Gastroesophageal sphincter (tissue), 4 donors: ENCODE measurements at regions not wholly inside any gene's neighbourhood (a gene's known extent, or its start where the extent isn't known, plus 50 kb on each side); places are given as distances from the start of the nearest gene placed in this dataset.

Experiments
- ATAC-seq: fragments of 150-250 bp; one replicate; pipeline ENCODE4 v1.9.1; 2016; ENCODE audit warnings: mild to moderate bottlenecking, moderate library complexity
- H3K27ac ChIP-seq, 4 donors: fragments of 200-600 bp; sonication (generic) in 3 of 4; 1 replicate in 3 of 4; 2 replicates in 1 of 4; pipeline ENCODE4 v1.5.1; 2016 to 2019
- H3K27me3 ChIP-seq: fragments of 200-600 bp; sonication (generic); one replicate; pipeline ENCODE4 v1.5.1; 2019
- H3K36me3 ChIP-seq, 2 donors: fragments of 200-600 bp; sonication (generic); one replicate each; pipeline ENCODE4 v1.5.1; 2019; ENCODE audit warnings: control low read depth in 1 of 2
- H3K4me1 ChIP-seq, 3 donors: fragments of 200-600 bp; sonication (generic); 1 replicate in 2 of 3; 2 replicates in 1 of 3; pipeline ENCODE4 v1.5.1; 2016 to 2019; ENCODE audit warnings: control low read depth in 2 of 3
- H3K4me3 ChIP-seq, 2 donors: fragments of 200-600 bp; sonication (generic); one replicate each; pipeline ENCODE4 v1.5.1; 2019; ENCODE audit warnings: mild to moderate bottlenecking in 1 of 2, moderate library complexity in 1 of 2
- H3K9me3 ChIP-seq, 3 donors: fragments of 200-600 bp; sonication (generic); one replicate each; pipeline ENCODE4 v1.5.1; 2017 to 2019; ENCODE audit warnings: control low read depth in 2 of 3
- EP300 ChIP-seq: sonication (generic); formaldehyde crosslinking; IDR thresholded peaks from one replicate; pipeline ENCODE4 v1.6.1; 2017; ENCODE audit warnings: antibody characterized with exemption, mild to moderate bottlenecking
- POLR2A ChIP-seq, 2 donors: fragments of 450-650 bp; IDR thresholded peaks; one replicate each; pipeline ENCODE4 v1.6.1; 2017; ENCODE audit warnings: antibody characterized with exemption in 2 of 2, mild to moderate bottlenecking in 2 of 2, moderate library complexity in 1 of 2
- POLR2AphosphoS5 ChIP-seq: sonication (generic); formaldehyde crosslinking; IDR thresholded peaks from one replicate; pipeline ENCODE4 v1.6.1; 2017; ENCODE audit warnings: antibody characterized with exemption
- WGBS, 2 donors: methylation state at CpG; one replicate each; pipeline ENCODE4 v1.1.5; 2018; ENCODE audit warnings: low coverage in 1 of 2; 5-methylcytosine and 5-hydroxymethylcytosine counted together
- TF ChIP-seq, protein P1 (sequence below), 4 experiments: fragments of 200-600 bp in 2 of 4; fragments of 450-650 bp in 2 of 4; sonication (generic) in 1 of 4; IDR thresholded peaks; one replicate each; pipeline ENCODE4 v1.5.1; 2017 to 2019; ENCODE audit warnings: antibody characterized with exemption in 4 of 4, mild to moderate bottlenecking in 2 of 4, moderate library complexity in 2 of 4

GRCh38 chr12:17763366-17763765 lies 326.6 kb downstream of the RERGL start:
- TF ChIP-seq EP300 (no peak), POLR2A (IDR thresholded peaks at IDR 0.05) (no peak), POLR2AphosphoS5 (no peak)
- TF ChIP-seq, protein P1, sequence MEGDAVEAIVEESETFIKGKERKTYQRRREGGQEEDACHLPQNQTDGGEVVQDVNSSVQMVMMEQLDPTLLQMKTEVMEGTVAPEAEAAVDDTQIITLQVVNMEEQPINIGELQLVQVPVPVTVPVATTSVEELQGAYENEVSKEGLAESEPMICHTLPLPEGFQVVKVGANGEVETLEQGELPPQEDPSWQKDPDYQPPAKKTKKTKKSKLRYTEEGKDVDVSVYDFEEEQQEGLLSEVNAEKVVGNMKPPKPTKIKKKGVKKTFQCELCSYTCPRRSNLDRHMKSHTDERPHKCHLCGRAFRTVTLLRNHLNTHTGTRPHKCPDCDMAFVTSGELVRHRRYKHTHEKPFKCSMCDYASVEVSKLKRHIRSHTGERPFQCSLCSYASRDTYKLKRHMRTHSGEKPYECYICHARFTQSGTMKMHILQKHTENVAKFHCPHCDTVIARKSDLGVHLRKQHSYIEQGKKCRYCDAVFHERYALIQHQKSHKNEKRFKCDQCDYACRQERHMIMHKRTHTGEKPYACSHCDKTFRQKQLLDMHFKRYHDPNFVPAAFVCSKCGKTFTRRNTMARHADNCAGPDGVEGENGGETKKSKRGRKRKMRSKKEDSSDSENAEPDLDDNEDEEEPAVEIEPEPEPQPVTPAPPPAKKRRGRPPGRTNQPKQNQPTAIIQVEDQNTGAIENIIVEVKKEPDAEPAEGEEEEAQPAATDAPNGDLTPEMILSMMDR (IDR thresholded peaks at IDR 0.05) = no peak
- no peaks in the 10 kb centered on the region for H3K4me1 ChIP-seq
- H3K36me3 ChIP-seq = no peaks in the 10 kb centered on the region
- H3K4me3 ChIP-seq = no peak overlapping the region
- H3K9me3 ChIP-seq = no peaks in the 10 kb centered on the region
- H3K27me3 ChIP-seq = no peaks in the 10 kb centered on the region
- WGBS, 2 donors = 77 to 89% methylated on average over 2 to 4 of the region's 4 CpGs
- no peak overlapping the region for H3K27ac ChIP-seq
- ATAC-seq = no peak

DNA sequence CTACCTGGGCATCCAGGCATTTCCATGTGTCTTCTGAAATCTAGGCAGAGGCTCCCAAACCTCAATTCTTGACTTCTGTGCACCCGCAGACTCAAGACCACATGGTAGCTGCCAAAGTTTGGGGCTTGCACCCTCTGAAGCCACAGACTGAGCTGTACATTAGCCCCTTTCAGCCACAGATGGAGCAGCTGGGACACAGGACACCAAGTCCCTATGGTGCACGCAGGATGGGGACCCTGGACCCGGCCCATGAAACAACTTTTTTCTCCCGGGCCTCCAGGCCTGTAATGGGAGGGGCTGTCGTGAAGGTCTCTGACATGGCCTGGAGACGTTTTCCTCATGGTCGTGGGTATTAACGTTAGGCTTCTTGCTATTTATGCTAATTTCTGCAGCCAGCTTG lies 330.0 kb downstream of the RERGL start:
- Histone ChIP-seq H3K36me3 (no peaks in the 10 kb centered on the region), H3K27ac (no peak overlapping the region), H3K4me3 (no peak overlapping the region), H3K27me3 (no peaks in the 10 kb centered on the region), H3K9me3 (peaks cover 0 to 20% (median 0%) of the 10 kb centered on the region in 3 donors), H3K4me1 (no peaks in the 10 kb centered on the region)
- TF ChIP-seq POLR2AphosphoS5 (no peak), EP300 (no peak), POLR2A (IDR thresholded peaks at IDR 0.05) (no peak)
- TF ChIP-seq, protein P1 (IDR thresholded peaks at IDR 0.05) = no peak
- WGBS, 2 donors = 88 to 89% methylated on average over 3 to 5 of the region's 8 CpGs
- no peak for ATAC-seq
